ENCODE measurements at regions not wholly inside any gene's neighbourhood (a gene's known extent, or its start where the extent isn't known, plus 50 kb on each side); places are given as distances from the start of the nearest gene placed in this dataset.

GRCh38 chr2:176682278-176682677 is 413.0 kb downstream of the MTX2 start:
- no peak for TF ChIP-seq CTCF (conservative IDR thresholded peaks at IDR 0.05; ENCODE audit: low read depth, low read length)
- no peak for DNase-seq (ENCODE audit: low read depth)
- no peak overlapping the region for H3K4me3 ChIP-seq (ENCODE audit: low read depth, low read length)

- H3K4me3 ChIP-seq (ENCODE audit: low read depth, low read length) = no peak overlapping the region
- no peak for DNase-seq (ENCODE audit: low read depth)
- TF ChIP-seq CTCF (conservative IDR thresholded peaks at IDR 0.05; ENCODE audit: low read depth, low read length) = no peak
Measured at GRCh38 chr2:176683618-176684111, 414.4 kb downstream of the MTX2 start.

GRCh38 chr2:176685908-176686307 is 416.7 kb downstream of the MTX2 start:
- no peak for TF ChIP-seq CTCF (conservative IDR thresholded peaks at IDR 0.05; ENCODE audit: low read depth, low read length)
- no peak overlapping the region for H3K4me3 ChIP-seq (ENCODE audit: low read depth, low read length)
- no peak for DNase-seq (ENCODE audit: low read depth)

GRCh38 chr2:176686328-176686727 is 417.1 kb downstream of the MTX2 start:
- no peak overlapping the region for H3K4me3 ChIP-seq (ENCODE audit: low read depth, low read length)
- TF ChIP-seq CTCF (conservative IDR thresholded peaks at IDR 0.05; ENCODE audit: low read depth, low read length) = no peak

GRCh38 chr2:176687342-176687741 is 418.1 kb downstream of the MTX2 start:
- TF ChIP-seq CTCF (conservative IDR thresholded peaks at IDR 0.05; ENCODE audit: low read depth, low read length) = no peak
- no peak overlapping the region for H3K4me3 ChIP-seq (ENCODE audit: low read depth, low read length)
- no peak for DNase-seq (ENCODE audit: low read depth)

More at GRCh38 chr2:176686328-176686727, 417.1 kb downstream of the MTX2 start:
- DNase-seq (ENCODE audit: low read depth) = no peak

- no peak for DNase-seq (ENCODE audit: low read depth)
- TF ChIP-seq CTCF (conservative IDR thresholded peaks at IDR 0.05; ENCODE audit: low read depth, low read length) = no peak
- H3K4me3 ChIP-seq (ENCODE audit: low read depth, low read length) = no peak overlapping the region
Measured at GRCh38 chr2:176687944-176688343, 418.7 kb downstream of the MTX2 start.

GRCh38 chr2:176689711-176690110 is 420.5 kb downstream of the MTX2 start:
- H3K4me3 ChIP-seq (ENCODE audit: low read depth, low read length) = no peak overlapping the region
- no peak for TF ChIP-seq CTCF (conservative IDR thresholded peaks at IDR 0.05; ENCODE audit: low read depth, low read length)
- no peak for DNase-seq (ENCODE audit: low read depth)

Data from epithelial cell of proximal tubule (primary cell).